HG03066 (cell line): ENCODE measurements at regions not wholly inside any gene's neighbourhood (a gene's known extent, or its start where the extent isn't known, plus 50 kb on each side); places are given as distances from the start of the nearest gene placed in this dataset.
"Not testable (repeated sequence)": the region's sequence is repeated elsewhere in the genome, so short reads cannot be mapped to it uniquely, and the experiment has no call there.

Experiments used
- ATAC-seq: cut with Tn5 transposase; IDR thresholded peaks from one replicate; pipeline ENCODE4 v1.9.1; 2021; ENCODE audit warnings: low read depth; ENCODE audit not compliant: unreplicated experiment

DNA sequence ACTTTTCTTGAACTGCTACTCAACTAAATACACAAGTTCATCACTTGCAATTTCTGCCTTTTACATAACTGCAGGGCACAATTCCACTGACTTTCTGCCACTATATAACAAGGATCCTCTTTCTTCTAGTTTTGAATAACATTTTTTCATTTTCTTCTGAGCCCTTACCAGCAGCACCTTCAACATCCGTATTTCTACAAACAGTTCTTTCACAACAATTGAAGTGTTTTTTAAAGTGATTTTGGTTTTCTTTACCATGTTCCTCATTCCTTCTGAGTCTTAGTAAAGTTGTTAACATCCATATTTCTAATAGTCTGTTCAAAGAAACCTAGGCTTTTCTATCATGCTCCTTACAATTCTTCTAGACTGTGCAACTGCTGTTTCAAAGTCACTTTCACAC lies 127.2 kb upstream of the PITX1 start:
- no peak for ATAC-seq

DNA sequence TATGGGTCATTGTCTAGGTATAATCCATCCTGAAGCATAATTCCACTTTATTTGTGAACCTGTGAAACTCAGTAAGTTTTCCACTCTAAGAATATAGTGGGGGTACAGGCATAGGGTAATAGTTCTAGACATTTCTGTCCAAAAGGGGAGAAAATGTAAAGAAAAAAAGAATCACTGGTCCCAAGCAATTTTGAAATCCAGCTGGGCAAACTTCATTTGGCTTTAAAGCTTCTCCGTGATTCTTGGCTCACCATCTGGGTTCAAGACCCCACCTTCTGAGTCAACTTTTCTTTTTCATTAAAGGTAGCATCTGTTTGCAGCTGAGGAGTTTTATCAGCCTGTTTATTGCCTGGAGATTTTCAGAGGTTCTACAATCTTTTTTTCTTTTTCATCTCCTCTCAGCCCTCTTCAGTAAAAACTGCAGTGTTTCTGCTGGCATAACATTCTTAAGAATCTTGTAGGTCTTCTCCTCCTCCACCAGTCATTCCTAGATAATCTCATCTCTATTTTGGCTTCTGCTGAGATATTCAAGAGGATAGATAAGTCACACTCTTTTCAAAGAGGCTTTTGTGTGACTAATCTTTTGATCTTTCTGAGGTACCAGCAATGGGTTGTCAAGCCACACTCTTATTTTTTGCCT lies 126.1 kb upstream of the PITX1 start:
- ATAC-seq = no peak

DNA sequence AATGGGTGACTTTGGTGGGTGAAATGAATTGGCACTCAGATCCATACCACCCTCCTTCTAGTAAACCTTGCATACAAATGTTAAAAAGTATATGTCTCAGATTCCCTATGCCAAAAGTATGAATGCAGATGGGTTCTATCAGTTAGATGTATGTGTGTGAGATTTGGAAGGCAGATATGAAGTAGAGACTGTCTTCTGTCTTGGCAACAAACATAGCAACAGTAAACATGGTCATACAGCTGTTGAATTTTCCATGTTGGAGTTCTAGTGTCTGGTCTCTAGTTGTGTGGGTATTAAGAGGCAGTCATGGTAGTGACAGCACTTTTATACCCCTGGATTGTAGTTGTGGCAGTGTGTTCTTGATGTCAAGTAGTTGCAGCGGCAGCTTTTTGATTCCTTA lies 125.6 kb upstream of the PITX1 start:
- no peak for ATAC-seq

DNA sequence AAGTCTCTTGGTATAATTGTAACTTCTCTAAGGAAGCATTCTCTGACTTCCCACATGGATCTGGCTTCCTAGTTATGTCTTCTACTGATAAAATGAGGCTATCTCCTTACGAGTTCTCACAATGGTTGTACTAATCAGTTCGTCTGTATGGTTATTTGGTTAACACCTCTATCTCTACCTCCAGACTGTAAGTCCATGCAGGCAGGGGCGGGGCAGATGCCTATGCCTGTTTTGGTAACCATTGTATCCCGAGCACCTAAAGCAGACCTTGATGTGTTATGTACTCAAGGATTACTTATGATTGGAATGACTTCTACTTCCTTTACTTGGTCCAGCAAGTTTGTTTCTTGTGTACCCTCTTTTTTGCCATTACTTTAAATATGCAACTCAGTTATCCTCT lies 125.0 kb upstream of the PITX1 start:
- ATAC-seq = no peak

DNA sequence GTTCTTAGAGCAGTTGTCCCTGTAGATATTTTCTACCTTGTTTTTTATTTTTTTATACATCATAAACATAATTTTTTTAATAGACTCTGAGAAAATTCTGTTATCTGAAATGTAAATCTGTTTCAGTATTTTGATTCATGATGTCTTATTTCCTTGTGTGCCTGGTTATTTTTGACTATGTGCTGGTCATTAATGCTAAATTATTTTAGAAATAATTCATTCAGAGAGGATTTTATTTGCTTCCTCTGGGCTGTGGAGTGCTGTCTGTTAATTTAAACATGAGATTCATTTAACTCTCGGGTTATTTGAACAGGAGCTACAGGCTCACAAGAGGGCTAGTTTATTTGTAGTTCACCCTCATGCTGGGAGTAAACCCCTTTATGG lies 124.3 kb upstream of the PITX1 start:
- ATAC-seq = no peak

DNA sequence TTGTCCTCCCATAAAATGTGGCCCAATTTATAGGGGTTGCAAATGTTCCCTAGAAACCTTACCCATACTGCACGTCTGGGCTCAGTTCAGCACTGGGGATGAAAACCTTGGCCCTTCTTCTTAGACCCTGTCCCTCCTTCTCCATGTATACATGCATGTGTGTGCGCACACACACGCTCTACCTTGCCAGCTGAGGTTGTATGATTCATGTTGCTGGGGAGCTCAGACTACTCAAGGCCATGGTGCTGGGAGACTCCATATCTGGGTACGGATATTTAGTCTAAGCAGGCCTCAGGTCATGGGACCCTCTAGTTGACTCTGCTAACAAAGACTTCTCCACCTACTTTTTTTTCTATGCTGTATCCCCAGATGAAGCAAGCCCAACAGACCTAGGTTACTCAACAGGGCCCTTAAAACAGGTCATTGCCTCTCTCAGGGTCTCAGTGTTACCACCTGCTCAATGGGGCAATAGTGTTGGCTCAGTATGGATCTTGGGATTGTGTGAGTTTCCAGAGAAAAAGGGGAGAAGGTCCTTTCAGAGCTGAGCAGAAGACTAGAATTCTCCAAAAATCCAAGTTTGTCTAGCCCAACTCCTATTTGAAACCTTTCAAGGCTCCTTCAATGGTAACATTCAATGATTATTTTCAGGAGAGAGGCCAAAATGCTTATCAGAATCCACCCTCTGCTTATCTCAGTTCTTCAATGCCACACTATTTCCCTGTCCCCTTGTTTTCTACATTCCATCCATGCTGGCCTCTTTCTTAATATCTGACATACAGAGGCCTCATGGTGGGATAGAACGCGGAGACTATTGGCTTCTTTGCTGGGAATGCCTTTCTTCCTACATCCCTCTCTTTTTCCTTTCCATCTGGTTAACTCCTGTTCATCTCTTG lies 123.6 kb upstream of the PITX1 start:
- no peak for ATAC-seq

DNA sequence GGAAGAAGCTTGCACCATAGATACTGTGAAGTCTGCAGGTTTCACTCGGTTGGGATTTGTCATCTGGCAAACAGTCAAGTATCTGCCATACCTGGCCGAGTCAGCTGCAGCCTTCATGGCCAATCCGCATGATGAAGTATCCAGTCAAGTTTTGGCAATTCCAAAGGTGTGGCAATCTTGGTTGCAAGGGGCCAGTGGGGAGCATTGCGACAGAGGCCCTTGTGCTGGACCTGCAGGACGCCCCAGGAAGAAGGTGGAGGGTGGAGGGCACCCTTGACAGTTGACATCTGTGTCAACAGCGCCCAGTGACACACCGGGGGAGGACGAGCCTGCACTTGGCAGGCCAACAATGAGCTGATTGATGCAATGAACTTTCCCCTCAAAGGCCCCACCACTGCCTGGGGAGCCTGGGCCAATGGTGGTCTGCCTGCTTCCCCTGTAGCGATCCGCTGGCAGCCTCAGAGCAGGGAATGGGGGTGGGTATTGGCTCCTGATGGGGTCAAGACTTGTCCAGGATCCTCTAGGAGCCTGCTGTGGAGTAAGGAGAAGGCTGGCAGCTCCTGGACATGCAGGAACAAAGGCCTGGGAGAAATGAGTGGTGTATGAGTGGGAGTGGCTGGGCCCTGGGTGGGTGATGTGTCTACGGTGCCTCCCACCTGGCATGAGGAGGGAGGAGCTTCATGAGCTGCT lies 122.8 kb upstream of the PITX1 start:
- ATAC-seq = no peak

DNA sequence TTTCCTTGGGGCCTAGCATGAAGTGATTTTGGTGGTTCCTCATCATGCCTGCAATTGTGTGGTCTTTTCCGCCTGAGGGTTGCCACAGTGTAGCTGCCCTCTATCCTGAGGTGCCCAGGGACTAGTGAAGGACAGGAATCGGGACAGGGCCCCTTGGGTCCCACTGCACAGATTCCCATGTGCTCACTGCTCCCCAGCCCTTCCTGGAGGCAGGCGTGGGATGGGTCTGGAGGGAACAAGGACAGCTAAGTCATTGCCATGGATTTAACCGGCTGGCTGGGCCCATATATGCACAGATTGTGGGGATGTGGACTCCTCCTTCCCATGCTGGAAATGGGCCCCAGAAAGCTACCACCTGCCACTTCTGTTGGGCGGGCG lies 122.3 kb upstream of the PITX1 start:
- ATAC-seq = no peak

DNA sequence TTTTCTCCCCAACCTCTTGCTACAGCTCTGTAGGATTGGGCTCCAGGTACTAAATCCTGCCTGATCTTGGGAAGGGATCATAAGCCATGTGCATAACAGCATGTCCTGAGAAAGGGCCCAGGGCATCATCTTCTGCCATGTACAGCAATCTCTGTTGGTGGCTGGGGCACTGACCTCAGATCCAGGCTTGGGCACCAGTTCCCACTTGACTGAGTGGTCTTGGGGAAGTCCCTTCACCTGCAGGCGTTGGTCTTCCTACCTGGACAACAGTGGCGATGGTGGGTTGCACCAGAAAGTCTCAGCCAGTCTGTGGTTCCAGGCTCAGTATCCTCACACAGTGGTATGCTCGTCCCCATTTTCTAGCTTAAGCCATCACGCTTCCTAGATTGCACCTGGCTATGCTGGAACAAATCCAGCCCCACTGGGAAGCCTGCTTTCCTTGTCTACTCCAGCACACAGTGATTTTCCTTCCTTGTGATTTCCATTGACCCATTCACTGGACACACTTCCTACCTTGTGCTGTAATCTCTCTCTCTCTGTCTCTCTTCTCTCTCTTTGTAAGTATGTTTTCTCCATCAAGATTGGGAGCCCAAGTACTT lies 121.7 kb upstream of the PITX1 start:
- ATAC-seq = no peak

DNA sequence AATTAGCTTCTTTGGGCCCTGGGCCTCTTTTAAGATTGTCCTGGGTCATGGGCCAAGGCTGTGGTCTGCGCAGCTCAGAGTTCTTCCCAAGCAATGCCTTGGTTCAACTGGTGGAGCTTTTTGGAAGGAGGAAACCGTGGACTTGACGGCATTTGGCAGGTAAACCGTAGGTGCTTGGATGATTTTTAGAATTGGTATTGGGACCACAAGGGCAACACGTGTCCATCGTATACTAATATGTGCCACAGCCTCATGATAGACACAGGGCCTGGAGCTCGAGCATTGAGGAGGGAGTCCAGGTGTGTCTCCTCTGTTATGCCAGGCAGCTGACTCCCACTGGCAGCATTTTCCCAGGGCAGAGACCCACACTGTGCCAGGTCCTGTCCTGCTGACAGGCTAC lies 120.9 kb upstream of the PITX1 start:
- no peak for ATAC-seq

DNA sequence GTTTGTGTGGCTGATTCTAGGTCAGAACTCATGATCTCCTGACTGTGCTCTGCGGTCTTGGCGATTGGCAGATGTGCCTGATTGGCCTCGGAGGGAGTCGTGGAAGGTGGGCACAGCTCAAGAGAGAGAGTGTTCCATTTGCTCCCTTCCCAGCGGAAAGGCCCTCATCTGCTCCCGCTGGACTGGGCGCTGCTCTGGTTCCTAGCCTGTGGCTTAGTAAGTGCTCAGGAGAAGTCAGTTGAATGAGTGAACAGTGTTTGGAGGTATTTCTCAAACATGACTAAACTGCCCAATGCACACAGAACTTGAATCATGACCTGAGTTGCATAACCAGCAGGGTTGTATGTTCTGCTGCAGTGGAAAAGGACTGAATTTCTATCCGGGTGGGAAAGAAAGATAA lies 120.2 kb upstream of the PITX1 start:
- ATAC-seq = no peak

DNA sequence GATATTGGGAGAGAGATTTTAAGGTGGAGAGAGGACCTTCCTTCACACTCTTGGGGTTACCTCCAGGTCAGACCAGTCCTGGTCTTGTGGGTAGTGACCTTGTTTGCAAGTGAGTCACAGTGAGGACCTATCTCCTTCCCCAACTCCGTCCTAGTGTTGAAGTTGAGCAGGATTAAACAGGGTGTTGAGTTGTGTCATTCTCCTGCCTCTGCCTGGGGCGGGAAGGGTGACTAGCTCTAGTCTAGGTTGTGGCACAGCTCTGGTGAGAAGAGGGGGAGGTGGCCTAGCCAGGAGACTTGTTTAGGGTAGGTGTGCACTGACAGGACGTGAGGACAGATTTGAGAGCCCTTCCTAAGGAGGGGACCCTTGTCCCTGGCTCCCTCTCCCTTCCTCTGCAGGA lies 119.6 kb upstream of the PITX1 start:
- ATAC-seq = no peak

DNA sequence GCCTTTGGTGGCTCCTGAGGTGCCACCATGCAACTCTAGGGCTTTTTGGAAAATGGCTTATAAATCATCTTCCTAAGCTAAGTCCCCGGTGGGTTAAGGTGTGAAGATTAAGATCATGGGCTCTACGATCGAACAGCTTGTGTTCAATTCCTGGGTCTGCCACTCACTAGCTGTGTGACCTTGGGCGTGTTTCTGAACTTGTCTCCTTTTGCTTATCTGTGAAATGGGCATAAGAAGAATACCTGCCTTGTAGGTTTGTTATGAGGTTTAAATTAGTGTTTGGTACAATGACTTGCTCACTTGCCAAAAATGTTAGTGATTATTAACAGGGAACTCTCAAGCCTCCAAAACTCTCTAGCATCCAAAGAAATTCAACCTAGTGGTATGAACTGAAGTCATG lies 119.2 kb upstream of the PITX1 start:
- no peak for ATAC-seq

DNA sequence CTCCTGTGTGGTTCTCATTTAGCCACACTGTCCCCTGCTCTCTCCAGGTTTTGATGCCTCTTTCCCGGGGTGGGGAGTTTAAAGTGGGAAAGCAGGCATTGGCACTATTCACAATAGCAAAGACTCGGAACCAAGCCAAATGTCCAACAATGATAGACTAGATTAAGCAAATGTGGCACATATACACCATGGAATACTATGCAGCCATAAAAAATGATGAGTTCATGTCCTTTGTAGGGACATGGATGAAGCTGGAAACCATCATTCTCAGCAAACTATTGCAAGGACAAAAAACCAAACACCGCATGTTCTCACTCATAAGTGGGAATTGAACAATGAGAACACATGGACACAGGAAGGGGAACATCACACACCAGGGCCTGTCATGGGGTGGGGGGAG lies 117.6 kb upstream of the PITX1 start:
- ATAC-seq = not testable (repeated sequence)

DNA sequence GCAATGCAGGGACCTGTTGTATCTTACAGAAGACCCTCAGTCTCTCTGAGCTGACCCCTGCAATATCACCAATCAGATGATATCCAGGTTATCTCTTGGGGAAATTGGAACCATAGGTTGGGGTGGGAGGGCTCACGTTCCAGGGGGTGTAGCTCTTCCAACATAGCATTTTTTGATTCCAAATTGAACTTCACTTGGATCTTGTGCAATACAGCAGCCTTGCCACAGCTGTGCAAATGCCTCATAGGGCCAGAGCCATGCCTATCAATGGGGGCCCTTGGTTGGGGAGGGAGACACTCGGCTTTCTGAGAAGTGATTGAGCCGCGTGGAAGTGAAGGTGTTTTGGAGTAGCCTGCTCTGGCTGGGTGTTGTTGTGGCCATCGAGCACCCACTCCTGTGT lies 117.2 kb upstream of the PITX1 start:
- ATAC-seq = no peak

DNA sequence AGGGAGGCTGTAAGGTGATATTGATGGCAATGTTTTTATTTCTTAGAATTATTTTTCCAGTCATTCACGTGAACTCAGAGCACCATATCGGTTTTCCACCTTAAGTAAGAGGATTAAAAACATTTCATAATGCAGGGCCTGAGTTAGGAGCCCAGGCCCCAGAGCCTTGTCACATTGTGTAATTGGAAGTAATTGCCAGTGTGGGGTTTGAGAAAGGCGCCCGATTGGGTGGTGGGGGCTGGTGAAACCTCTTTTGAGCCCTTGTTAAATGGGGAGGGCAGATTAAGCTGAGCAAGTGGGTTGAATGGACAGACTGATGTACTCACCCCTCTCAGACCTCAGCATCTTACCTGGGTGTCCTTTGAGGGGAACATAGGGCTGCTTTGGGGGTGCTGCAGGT lies 116.7 kb upstream of the PITX1 start:
- no peak for ATAC-seq

DNA sequence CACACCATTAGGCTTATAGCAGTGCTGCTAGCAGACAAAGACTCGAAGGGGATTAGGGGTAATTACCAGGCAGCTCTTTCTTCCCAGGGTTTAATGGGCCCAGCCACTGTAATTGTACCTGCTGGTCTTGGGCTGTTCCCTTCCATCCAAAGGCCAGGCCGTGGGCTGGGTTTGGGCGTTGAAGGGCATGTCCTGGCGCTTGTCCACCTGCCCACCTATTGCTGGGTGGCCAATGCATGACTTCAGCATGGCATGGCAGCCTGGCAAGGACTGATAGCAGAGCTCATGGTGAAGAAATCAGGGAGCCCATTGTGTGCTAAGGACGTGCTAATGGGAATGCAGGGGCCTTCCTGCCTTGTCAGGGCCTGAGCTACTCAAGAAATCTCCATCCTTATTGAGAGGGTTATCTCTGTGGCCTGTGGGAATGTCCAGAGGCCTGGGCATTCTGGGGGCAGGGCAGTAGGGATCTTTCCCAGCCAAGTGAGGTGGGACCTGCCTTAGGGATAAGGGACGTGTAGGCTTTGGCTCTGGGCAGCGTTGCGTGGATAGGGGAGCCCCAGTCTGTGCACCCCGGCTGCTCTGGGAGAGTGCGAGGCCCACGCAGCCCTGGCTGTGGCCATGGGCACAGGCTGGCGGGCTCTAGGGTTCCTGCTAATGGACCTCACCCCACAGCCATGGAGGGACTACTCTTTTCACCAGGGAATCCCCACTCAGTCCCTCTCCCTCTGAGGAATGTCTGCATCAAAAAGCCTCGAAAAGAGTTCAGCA lies 116.1 kb upstream of the PITX1 start:
- no peak for ATAC-seq

DNA sequence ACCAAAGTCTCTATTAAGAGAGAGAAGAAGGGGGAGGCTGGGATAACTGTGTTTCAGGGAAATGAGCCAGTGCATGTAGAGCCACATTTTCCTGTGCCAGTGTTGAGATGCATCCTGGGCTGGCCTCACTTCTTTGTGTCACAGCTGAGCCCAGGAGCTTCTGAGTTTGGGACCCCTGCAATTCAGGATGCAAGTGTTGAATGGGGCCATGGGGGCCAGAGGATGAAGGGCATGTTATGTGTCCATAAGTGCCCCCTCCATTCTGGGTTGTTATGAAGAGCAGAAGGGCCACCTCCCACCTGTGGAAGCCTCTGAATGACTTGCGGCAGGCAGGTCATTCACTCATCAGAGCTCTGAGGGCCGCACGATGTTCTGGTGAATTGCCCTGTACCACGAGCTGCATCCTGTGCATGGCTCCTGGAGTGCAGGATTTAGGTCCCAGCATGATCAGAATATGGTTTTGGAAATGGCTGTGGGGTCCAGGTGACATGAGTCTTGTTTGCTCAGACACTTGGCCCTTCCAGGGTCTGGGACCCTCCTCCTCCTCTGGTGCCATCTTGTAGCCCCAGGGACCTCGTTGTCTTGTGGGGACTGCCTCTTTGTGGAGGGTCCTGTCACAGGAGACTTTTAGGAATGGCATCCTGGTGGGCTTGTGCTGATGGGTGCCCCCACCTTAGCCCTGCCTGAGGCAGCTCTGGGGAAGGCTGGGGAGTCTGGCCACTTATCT lies 115.4 kb upstream of the PITX1 start:
- ATAC-seq = no peak

DNA sequence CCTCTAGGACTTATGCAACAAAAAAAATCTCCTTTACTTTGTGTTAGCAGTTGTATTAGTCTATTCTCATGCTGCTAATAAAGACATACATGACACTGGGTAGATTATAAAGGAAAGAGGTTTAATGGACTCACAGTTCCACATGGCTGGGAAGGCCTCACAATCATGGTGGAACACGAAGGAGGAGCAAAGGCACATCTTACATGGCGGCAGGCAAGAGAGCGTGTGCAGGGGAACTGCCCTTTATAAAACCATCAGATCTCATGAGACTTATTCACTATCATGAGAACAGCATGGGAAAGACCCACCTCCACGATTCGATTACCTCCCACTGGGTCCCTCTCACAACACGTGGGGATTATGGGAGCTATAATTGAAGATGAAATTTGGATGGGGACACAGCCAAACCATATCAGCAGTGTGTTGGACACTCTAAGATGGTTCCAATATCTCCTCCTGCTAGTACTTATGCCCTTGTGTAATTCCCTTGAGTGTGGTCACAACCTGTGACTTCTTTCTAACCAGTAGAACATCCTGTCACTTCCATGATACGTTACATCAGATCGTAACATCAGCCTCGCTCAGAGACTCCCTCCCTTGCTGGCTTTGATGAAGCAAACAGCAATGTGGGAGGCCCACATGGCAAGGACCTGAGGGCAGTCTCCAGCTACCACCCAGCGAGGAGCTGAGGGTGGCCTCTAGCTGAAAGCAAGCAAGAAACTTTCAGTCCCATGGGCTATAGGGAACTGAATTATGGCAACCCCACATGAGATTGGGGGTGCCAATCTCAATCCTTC lies 113.5 kb upstream of the PITX1 start:
- no peak for ATAC-seq
